ENCODE measurements at regions not wholly inside any gene's neighbourhood (a gene's known extent, or its start where the extent isn't known, plus 50 kb on each side); places are given as distances from the start of the nearest gene placed in this dataset.

DNA sequence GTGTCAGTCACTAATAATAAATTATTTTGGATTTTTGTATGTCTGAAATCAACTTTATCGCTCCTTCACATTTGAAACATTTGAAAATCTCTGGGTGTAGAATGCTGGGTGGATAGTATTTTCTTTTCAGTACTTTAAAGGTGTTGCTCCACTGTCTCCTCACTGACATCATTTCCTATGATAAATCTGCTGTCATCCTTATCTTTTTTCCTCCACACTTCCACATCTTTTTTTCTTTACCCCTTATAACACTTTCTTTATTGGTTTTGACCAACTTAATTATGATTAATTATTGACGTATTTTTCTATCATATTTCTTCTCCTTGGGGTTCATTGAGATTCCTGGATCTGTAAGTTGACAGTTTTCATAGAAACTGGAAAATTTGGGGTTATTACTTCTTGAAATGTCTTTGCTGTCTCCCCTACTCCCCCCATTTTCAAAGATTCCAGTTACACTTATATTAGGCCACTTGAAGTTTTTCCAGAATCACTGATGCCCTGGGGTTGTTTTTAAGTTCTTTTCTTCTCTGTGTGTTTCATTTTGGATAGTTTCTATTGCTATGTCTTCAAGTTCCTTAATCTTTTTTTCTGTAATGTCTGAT lies 177.5 kb upstream of the DIO3 start:
- TF ChIP-seq, protein P1, sequence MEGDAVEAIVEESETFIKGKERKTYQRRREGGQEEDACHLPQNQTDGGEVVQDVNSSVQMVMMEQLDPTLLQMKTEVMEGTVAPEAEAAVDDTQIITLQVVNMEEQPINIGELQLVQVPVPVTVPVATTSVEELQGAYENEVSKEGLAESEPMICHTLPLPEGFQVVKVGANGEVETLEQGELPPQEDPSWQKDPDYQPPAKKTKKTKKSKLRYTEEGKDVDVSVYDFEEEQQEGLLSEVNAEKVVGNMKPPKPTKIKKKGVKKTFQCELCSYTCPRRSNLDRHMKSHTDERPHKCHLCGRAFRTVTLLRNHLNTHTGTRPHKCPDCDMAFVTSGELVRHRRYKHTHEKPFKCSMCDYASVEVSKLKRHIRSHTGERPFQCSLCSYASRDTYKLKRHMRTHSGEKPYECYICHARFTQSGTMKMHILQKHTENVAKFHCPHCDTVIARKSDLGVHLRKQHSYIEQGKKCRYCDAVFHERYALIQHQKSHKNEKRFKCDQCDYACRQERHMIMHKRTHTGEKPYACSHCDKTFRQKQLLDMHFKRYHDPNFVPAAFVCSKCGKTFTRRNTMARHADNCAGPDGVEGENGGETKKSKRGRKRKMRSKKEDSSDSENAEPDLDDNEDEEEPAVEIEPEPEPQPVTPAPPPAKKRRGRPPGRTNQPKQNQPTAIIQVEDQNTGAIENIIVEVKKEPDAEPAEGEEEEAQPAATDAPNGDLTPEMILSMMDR (IDR thresholded peaks at IDR 0.05; ENCODE audit: insufficient read depth, low read length, poor library complexity, severe bottlenecking), result no peak
- no peak overlapping the region for H3K4me3 ChIP-seq (replicated peaks; ENCODE audit: low read depth, low read length)
- DNase-seq (ENCODE audit: extremely low read depth, insufficient read length), result no peak
- no peaks in the 10 kb centered on the region for H3K27me3 ChIP-seq (replicated peaks; ENCODE audit: control insufficient read depth, insufficient read depth, low read length)
- no peaks in the 10 kb centered on the region for H3K36me3 ChIP-seq (ENCODE audit: control insufficient read depth, insufficient read depth, low read length)

- no peaks in the 10 kb centered on the region for H3K36me3 ChIP-seq (ENCODE audit: control insufficient read depth, insufficient read depth, low read length)
- TF ChIP-seq, protein P1 (IDR thresholded peaks at IDR 0.05; ENCODE audit: insufficient read depth, low read length, poor library complexity, severe bottlenecking), result no peak
- H3K27me3 ChIP-seq (replicated peaks; ENCODE audit: control insufficient read depth, insufficient read depth, low read length), result no peaks in the 10 kb centered on the region
- no peak overlapping the region for H3K4me3 ChIP-seq (replicated peaks; ENCODE audit: low read depth, low read length)
- DNase-seq (ENCODE audit: extremely low read depth, insufficient read length), result no peak
Observed at GRCh38 chr14:101394374-101394773, 166.9 kb upstream of the DIO3 start.

DNA sequence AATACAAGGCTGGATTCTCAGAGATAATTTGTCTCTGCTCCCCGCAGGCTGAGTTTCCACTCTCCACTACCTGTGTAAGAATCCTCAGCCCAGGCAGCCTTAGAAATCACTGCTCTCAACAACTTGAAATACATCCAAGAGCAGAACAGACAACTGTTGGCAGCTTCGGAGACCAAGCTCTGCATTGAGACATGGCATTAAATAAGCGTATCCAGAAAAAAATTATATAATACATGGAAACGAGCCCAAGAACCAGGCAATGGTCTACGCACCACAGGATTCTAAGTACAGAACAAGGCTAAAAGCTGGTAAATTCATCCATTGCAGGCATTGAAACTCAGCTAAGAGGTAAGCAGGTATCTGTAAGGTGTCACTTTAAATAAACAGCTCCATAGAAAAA lies 165.5 kb upstream of the DIO3 start:
- H3K27me3 ChIP-seq (replicated peaks; ENCODE audit: control insufficient read depth, insufficient read depth, low read length), result no peaks in the 10 kb centered on the region

DNA sequence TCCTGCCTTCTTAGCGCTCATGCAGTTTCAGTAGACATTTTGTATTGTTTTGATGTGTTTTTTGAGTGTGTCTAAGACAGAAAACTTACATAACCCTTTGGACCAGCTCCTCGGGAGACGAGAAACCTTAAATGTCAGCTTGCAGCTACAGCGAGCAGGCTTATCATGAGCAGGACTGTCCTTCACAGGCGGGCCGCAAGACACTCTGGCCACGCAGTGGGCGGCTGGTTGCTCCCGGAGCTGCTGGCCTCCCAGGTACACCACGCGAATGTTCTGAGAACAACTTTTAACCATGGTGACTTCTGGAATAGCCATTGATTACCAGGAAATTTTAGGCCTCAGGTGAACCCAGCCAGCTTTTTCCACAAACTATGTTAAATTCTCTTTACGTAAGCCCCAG lies 164.1 kb upstream of the DIO3 start:
- no peak for DNase-seq (ENCODE audit: extremely low read depth, insufficient read length)
- TF ChIP-seq, protein P1 (IDR thresholded peaks at IDR 0.05; ENCODE audit: insufficient read depth, low read length, poor library complexity, severe bottlenecking), result no peak
- Histone ChIP-seq H3K4me3 (replicated peaks; ENCODE audit: low read depth, low read length) (no peak overlapping the region), H3K36me3 (ENCODE audit: control insufficient read depth, insufficient read depth, low read length) (no peaks in the 10 kb centered on the region), H3K27me3 (replicated peaks; ENCODE audit: control insufficient read depth, insufficient read depth, low read length) (no peaks in the 10 kb centered on the region)

More for the DNA sequence above, 165.5 kb upstream of the DIO3 start:
- Histone ChIP-seq H3K36me3 (ENCODE audit: control insufficient read depth, insufficient read depth, low read length) (no peaks in the 10 kb centered on the region), H3K4me3 (replicated peaks; ENCODE audit: low read depth, low read length) (no peak overlapping the region)
- TF ChIP-seq, protein P1 (IDR thresholded peaks at IDR 0.05; ENCODE audit: insufficient read depth, low read length, poor library complexity, severe bottlenecking), result no peak
- no peak for DNase-seq (ENCODE audit: extremely low read depth, insufficient read length)

DNA sequence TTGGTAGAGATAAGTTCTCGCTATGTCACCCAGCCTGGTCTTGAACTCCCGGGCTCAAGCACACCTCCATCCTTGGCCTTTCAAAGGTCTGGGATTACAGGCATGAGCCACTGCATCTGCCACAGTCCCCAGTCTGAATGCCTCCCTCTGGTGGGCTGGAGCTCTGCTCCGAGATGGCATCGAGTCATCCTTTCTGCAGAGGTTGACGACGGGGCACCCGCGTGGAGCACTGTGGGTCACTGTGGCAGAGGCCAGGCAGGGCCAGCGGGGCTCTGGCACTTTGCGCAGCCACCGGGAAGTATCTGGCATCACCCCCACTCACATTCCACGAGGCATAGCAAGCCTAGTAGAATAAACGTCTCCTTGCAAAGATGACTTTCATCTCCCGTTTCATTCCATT lies 163.3 kb upstream of the DIO3 start:
- Histone ChIP-seq H3K27me3 (replicated peaks; ENCODE audit: control insufficient read depth, insufficient read depth, low read length) (no peaks in the 10 kb centered on the region), H3K4me3 (replicated peaks; ENCODE audit: low read depth, low read length) (no peak overlapping the region), H3K36me3 (ENCODE audit: control insufficient read depth, insufficient read depth, low read length) (no peaks in the 10 kb centered on the region)
- no peak for DNase-seq (ENCODE audit: extremely low read depth, insufficient read length)
- TF ChIP-seq, protein P1 (IDR thresholded peaks at IDR 0.05; ENCODE audit: insufficient read depth, low read length, poor library complexity, severe bottlenecking), result no peak
